ENCODE measurements at regions not wholly inside any gene's neighbourhood (a gene's known extent, or its start where the extent isn't known, plus 50 kb on each side); places are given as distances from the start of the nearest gene placed in this dataset.

DNA sequence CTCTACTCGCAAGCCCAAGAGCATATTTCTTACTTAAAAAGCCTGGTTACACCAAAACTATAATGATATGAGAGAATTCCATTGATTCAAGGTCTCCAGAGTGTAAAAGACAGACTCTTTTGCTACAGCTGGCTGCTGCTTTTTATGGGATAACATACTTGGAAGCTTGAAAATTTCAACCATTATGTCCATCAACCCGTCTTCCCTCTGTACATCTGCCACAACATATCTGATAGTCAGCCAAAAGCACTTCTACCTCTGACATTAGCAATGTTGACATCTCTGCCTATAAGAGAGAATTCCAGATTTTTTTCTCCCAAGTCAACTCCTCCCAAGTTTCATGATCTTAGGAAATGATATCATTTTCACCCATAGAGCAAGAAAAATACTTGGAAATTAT lies 54.4 kb upstream of the IQCM start:
- no peak overlapping the region for H3K4me3 ChIP-seq
- no peak overlapping the region for H3K27ac ChIP-seq
- DNase-seq (ENCODE audit: low read depth in 1 of 2, low spot score in 1 of 2): no peak
- no peaks in the 10 kb centered on the region for H3K4me1 ChIP-seq (ENCODE audit: low read depth)
- no peaks in the 10 kb centered on the region for H3K9me3 ChIP-seq (ENCODE audit: low read depth)
- H3K27me3 ChIP-seq: no peaks in the 10 kb centered on the region
- no peaks in the 10 kb centered on the region for H3K36me3 ChIP-seq
- TF ChIP-seq, protein P1, sequence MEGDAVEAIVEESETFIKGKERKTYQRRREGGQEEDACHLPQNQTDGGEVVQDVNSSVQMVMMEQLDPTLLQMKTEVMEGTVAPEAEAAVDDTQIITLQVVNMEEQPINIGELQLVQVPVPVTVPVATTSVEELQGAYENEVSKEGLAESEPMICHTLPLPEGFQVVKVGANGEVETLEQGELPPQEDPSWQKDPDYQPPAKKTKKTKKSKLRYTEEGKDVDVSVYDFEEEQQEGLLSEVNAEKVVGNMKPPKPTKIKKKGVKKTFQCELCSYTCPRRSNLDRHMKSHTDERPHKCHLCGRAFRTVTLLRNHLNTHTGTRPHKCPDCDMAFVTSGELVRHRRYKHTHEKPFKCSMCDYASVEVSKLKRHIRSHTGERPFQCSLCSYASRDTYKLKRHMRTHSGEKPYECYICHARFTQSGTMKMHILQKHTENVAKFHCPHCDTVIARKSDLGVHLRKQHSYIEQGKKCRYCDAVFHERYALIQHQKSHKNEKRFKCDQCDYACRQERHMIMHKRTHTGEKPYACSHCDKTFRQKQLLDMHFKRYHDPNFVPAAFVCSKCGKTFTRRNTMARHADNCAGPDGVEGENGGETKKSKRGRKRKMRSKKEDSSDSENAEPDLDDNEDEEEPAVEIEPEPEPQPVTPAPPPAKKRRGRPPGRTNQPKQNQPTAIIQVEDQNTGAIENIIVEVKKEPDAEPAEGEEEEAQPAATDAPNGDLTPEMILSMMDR (IDR thresholded peaks at IDR 0.05; ENCODE audit: low read depth, low read length): no peak

DNA sequence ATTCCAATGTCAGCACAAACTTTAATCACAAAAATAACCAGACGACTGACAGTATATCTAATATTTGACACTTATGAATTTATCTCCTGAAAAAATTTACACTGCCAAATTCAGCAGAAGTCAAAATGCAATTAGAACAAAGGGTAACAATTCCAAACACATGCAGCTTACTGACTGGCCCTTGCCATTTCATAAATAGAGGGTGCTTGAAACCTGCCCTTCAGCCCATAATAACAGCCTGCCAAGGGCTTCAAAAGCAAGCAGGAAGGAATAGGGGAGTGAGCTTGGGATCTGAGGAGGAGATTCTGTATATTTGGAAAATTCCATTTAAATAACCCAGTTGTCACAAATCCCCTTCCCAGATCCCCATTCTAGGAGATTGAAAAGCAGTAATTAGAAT lies 66.1 kb upstream of the IQCM start:
- H3K9me3 ChIP-seq (ENCODE audit: low read depth): no peaks in the 10 kb centered on the region
- H3K27me3 ChIP-seq: no peaks in the 10 kb centered on the region
- TF ChIP-seq, protein P1 (IDR thresholded peaks at IDR 0.05; ENCODE audit: low read depth, low read length): no peak
- H3K36me3 ChIP-seq: no peaks in the 10 kb centered on the region
- DNase-seq (ENCODE audit: low read depth in 1 of 2, low spot score in 1 of 2): no peak
- H3K4me1 ChIP-seq (ENCODE audit: low read depth): no peaks in the 10 kb centered on the region
- no peak overlapping the region for H3K27ac ChIP-seq
- no peak overlapping the region for H3K4me3 ChIP-seq

DNA sequence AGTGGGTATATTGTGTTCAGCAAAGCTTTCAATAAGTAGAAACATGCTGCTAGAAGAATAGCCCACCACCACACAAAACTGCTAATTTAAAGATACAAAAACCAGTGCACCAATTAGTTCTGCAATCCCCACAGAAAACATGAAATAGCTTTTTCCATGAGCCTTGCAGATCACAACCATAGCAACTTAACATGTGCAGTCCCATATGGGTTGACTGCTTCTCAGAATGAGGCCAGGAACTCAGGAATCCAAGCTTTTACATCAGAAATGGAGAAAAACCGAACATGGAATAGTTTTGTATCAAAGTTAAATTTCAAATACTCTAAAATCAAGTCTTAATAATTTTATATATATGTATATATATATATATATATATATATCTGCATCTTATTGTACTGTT lies 66.6 kb upstream of the IQCM start:
- H3K9me3 ChIP-seq (ENCODE audit: low read depth): no peaks in the 10 kb centered on the region
- no peaks in the 10 kb centered on the region for H3K4me1 ChIP-seq (ENCODE audit: low read depth)
- TF ChIP-seq, protein P1 (IDR thresholded peaks at IDR 0.05; ENCODE audit: low read depth, low read length): no peak

DNA sequence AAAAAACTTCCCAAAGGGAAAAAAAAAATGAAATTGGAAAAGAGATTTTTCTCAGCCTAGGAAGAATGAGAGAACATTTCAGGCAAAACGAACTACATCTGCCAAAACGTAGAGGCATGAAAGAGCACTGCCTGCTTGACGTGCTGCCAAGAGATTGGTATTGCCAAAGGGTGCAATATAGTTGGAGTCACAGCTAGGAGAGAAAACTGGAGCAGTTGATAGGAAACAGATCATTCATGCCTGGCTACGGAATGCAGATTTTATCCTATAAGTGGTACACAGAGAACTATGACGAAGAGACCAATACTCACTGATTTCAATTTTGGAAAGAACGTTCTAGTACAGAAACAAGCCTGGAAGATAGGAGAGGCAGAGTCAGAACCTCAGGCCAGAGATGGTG lies 68.4 kb upstream of the IQCM start:
- no peaks in the 10 kb centered on the region for H3K36me3 ChIP-seq
- no peak overlapping the region for H3K4me3 ChIP-seq
- peak in 1 of 2 donors; percentile 7 for DNase-seq (ENCODE audit: low read depth in 1 of 2, low spot score in 1 of 2)
- TF ChIP-seq, protein P1 (IDR thresholded peaks at IDR 0.05; ENCODE audit: low read depth, low read length): no peak
- no peak overlapping the region for H3K27ac ChIP-seq
- no peaks in the 10 kb centered on the region for H3K27me3 ChIP-seq
- no peaks in the 10 kb centered on the region for H3K9me3 ChIP-seq (ENCODE audit: low read depth)
- H3K4me1 ChIP-seq (ENCODE audit: low read depth): no peaks in the 10 kb centered on the region

More for the DNA sequence above, 66.6 kb upstream of the IQCM start:
- Histone ChIP-seq H3K36me3 (no peaks in the 10 kb centered on the region), H3K27ac (no peak overlapping the region), H3K4me3 (no peak overlapping the region), H3K27me3 (no peaks in the 10 kb centered on the region)
- no peak for DNase-seq (ENCODE audit: low read depth in 1 of 2, low spot score in 1 of 2)

DNA sequence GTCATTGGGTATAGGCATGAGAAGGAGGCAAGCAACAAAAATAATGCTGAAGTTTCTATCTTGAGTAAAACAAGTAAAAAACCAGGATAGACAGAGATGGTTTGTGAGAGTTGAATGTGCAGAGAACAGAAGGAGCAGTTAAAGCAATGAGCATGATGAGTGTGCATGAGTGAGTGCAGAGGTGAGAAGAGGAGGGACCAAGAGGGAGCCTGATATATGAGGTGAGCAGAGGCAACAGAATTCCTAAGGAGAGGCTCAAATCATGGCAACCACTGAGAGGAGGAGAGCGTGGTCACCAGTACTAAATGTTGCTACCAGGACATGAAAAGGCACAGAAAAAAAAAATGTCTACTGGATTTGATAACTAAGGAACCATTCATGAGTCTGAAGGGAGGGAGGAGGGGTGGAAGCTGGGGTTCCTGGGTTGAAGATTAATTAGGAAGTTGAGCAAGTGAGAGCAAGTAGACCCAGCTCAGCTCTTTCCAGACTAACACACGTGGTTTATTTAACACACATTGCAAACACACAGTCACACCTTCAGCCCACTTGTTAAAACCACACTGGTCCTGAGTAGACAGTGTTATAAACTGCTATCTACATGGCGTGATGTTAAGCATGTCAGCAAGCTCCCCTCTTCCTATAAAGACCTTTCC lies 69.0 kb upstream of the IQCM start:
- no peak overlapping the region for H3K4me3 ChIP-seq
- H3K9me3 ChIP-seq (ENCODE audit: low read depth): no peaks in the 10 kb centered on the region
- no peak overlapping the region for H3K27ac ChIP-seq
- H3K27me3 ChIP-seq: no peaks in the 10 kb centered on the region
- no peaks in the 10 kb centered on the region for H3K4me1 ChIP-seq (ENCODE audit: low read depth)
- no peaks in the 10 kb centered on the region for H3K36me3 ChIP-seq
- TF ChIP-seq, protein P1 (IDR thresholded peaks at IDR 0.05; ENCODE audit: low read depth, low read length): no peak
- no peak for DNase-seq (ENCODE audit: low read depth in 1 of 2, low spot score in 1 of 2)

Data from cardiac muscle cell (in vitro differentiated cells and primary cell).